HepG2 (cell line): ENCODE measurements at regions not wholly inside any gene's neighbourhood (a gene's known extent, or its start where the extent isn't known, plus 50 kb on each side); places are given as distances from the start of the nearest gene placed in this dataset.

Experiments used
- HNRNPK ChIP-seq: fragments of 200-400 bp; formaldehyde crosslinking; IDR thresholded peaks from 2 replicates; pipeline ENCODE4 v1.6.1; 2018; ENCODE audit warnings: low read length, low read depth, moderate library complexity, mild to moderate bottlenecking; ENCODE audit not compliant: poor library complexity, severe bottlenecking
- IKZF1 ChIP-seq: fragments of 450-650 bp; IDR thresholded peaks from 2 replicates; pipeline ENCODE4 v1.7.1; 2016
- KDM4B ChIP-seq: sonication (generic); formaldehyde crosslinking; IDR thresholded peaks from 2 replicates; pipeline ENCODE4 v1.4.0; 2020; ENCODE audit warnings: missing genetic modification reagents
- PCBP1 ChIP-seq: fragments of 200-400 bp; formaldehyde crosslinking; IDR thresholded peaks from 2 replicates; pipeline ENCODE4 v1.6.1; 2017; ENCODE audit warnings: mild to moderate bottlenecking, low read depth, low read length, borderline replicate concordance
- RFX5 ChIP-seq: IDR thresholded peaks from 2 replicates; pipeline ENCODE4 v1.6.1; 2011; ENCODE audit warnings: low read depth, low read length, improper control_type of control experiment
- ZNF232 ChIP-seq: sonication (generic); formaldehyde crosslinking; IDR thresholded peaks from 2 replicates; pipeline ENCODE4 v1.4.0; 2020; ENCODE audit warnings: missing genetic modification reagents, borderline replicate concordance
- ZNF605 ChIP-seq: sonication (generic); formaldehyde crosslinking; IDR thresholded peaks from 2 replicates; pipeline ENCODE4 v1.8.0; 2022; ENCODE audit warnings: mild to moderate bottlenecking, missing genetic modification reagents
- TF ChIP-seq, protein P1 (sequence below): sonication (generic); formaldehyde crosslinking; IDR thresholded peaks from 2 replicates; pipeline ENCODE4 v1.5.0; 2020; ENCODE audit warnings: mild to moderate bottlenecking, missing genetic modification reagents, borderline replicate concordance
- TF ChIP-seq, protein P2 (sequence below): sonication (generic); formaldehyde crosslinking; IDR thresholded peaks from 2 replicates; pipeline ENCODE4 v1.4.0; 2020; ENCODE audit warnings: missing genetic modification reagents, borderline replicate concordance

GRCh38 chr12:46124848-46125619 lies 134.7 kb upstream of the SCAF11 start (continued):
- TF ChIP-seq IKZF1 (no peak), KDM4B (no peak), HNRNPK (peak; percentile 91), ZNF605 (CRISPR knock-in tag) (no peak), PCBP1 (peak; percentile 83; the same call in 1 of the 2 replicates), RFX5 (no peak), ZNF232 (CRISPR knock-in tag) (no peak)
- TF ChIP-seq, protein P1, sequence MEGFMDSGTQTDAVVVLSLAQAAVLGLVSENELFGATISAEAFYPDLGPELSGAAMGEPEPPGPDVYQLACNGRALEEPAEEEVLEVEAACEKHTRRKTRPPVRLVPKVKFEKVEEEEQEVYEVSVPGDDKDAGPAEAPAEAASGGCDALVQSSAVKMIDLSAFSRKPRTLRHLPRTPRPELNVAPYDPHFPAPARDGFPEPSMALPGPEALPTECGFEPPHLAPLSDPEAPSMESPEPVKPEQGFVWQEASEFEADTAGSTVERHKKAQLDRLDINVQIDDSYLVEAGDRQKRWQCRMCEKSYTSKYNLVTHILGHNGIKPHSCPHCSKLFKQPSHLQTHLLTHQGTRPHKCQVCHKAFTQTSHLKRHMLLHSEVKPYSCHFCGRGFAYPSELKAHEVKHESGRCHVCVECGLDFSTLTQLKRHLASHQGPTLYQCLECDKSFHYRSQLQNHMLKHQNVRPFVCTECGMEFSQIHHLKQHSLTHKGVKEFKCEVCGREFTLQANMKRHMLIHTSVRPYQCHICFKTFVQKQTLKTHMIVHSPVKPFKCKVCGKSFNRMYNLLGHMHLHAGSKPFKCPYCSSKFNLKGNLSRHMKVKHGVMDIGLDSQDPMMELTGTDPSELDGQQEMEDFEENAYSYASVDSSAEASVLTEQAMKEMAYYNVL (CRISPR knock-in tag), result peak; percentile 35; the same call in 1 of the 2 replicates
- TF ChIP-seq, protein P2, sequence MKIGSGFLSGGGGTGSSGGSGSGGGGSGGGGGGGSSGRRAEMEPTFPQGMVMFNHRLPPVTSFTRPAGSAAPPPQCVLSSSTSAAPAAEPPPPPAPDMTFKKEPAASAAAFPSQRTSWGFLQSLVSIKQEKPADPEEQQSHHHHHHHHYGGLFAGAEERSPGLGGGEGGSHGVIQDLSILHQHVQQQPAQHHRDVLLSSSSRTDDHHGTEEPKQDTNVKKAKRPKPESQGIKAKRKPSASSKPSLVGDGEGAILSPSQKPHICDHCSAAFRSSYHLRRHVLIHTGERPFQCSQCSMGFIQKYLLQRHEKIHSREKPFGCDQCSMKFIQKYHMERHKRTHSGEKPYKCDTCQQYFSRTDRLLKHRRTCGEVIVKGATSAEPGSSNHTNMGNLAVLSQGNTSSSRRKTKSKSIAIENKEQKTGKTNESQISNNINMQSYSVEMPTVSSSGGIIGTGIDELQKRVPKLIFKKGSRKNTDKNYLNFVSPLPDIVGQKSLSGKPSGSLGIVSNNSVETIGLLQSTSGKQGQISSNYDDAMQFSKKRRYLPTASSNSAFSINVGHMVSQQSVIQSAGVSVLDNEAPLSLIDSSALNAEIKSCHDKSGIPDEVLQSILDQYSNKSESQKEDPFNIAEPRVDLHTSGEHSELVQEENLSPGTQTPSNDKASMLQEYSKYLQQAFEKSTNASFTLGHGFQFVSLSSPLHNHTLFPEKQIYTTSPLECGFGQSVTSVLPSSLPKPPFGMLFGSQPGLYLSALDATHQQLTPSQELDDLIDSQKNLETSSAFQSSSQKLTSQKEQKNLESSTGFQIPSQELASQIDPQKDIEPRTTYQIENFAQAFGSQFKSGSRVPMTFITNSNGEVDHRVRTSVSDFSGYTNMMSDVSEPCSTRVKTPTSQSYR (CRISPR knock-in tag), result no peak
